H9 (cell line): ENCODE measurements at regions not wholly inside any gene's neighbourhood (a gene's known extent, or its start where the extent isn't known, plus 50 kb on each side); places are given as distances from the start of the nearest gene placed in this dataset.

Experiments
- DNase-seq: peaks from one replicate; pipeline ENCODE4 v3.0.0-alpha.2; 2017
- H2AFZ ChIP-seq: one replicate; pipeline ENCODE4 v1.6.1; 2013; ENCODE audit warnings: mild to moderate bottlenecking, low read length, control low read depth, moderate library complexity
- H2AK5ac ChIP-seq: 2 replicates; pipeline ENCODE4 v1.6.1; 2013; ENCODE audit warnings: low read length, control low read depth, mixed read lengths; ENCODE audit not compliant: insufficient read length
- H2BK120ac ChIP-seq: one replicate; pipeline ENCODE4 v1.6.1; 2013; ENCODE audit warnings: low read depth, mild to moderate bottlenecking, low read length, control low read depth, inconsistent platforms; ENCODE audit not compliant: poor library complexity, severe bottlenecking
- H2BK12ac ChIP-seq: 2 replicates; pipeline ENCODE4 v1.6.1; 2013; ENCODE audit warnings: low read length, control low read depth, mixed read lengths, low read depth; ENCODE audit not compliant: insufficient read length
- H2BK15ac ChIP-seq: 2 replicates; pipeline ENCODE4 v1.6.1; 2013; ENCODE audit warnings: low read depth, low read length, control low read depth
- H2BK20ac ChIP-seq: one replicate; pipeline ENCODE4 v1.6.1; 2013; ENCODE audit warnings: low read depth, mild to moderate bottlenecking, low read length, control low read depth, inconsistent platforms; ENCODE audit not compliant: poor library complexity, severe bottlenecking
- H2BK5ac ChIP-seq: 2 replicates; pipeline ENCODE4 v1.6.1; 2013; ENCODE audit warnings: low read length, control low read depth, mixed read lengths; ENCODE audit not compliant: insufficient read length
- H3K14ac ChIP-seq: 2 replicates; pipeline ENCODE4 v1.6.1; 2013; ENCODE audit warnings: low read length, control low read depth; ENCODE audit not compliant: insufficient read depth
- H3K18ac ChIP-seq: 2 replicates; pipeline ENCODE4 v1.6.1; 2013; ENCODE audit warnings: low read depth, mild to moderate bottlenecking, mixed read lengths, low read length, control low read depth; ENCODE audit not compliant: insufficient read length
- H3K23ac ChIP-seq: 2 replicates; pipeline ENCODE4 v1.6.1; 2013; ENCODE audit warnings: low read length, control low read depth, mixed read lengths, low read depth; ENCODE audit not compliant: insufficient read length
- H3K23me2 ChIP-seq: 2 replicates; pipeline ENCODE4 v1.6.1; 2013; ENCODE audit warnings: low read depth, mild to moderate bottlenecking, mixed read lengths, low read length, control low read depth; ENCODE audit not compliant: insufficient read length, poor library complexity, severe bottlenecking
- H3K27ac ChIP-seq: 2 replicates; pipeline ENCODE4 v1.5.1; 2013; ENCODE audit warnings: low read length, control low read depth, mixed read lengths, low read depth; ENCODE audit not compliant: insufficient read length
- H3K27me3 ChIP-seq: 2 replicates; pipeline ENCODE4 v1.6.1; 2013; ENCODE audit warnings: low read length, control low read depth, inconsistent platforms; ENCODE audit not compliant: insufficient read depth
- H3K4ac ChIP-seq: 2 replicates; pipeline ENCODE4 v1.6.1; 2013; ENCODE audit warnings: low read depth, mild to moderate bottlenecking, control low read depth, inconsistent platforms, low read length, moderate library complexity
- H3K4me1 ChIP-seq: 2 replicates; pipeline ENCODE4 v1.6.1; 2013; ENCODE audit warnings: low read length, control low read depth, inconsistent platforms; ENCODE audit not compliant: insufficient read depth
- H3K4me2 ChIP-seq: 2 replicates; pipeline ENCODE4 v1.6.1; 2013; ENCODE audit warnings: low read length, control low read depth, mixed read lengths; ENCODE audit not compliant: insufficient read length, insufficient read depth
- H3K56ac ChIP-seq: 2 replicates; pipeline ENCODE4 v1.6.1; 2013; ENCODE audit warnings: low read depth, mild to moderate bottlenecking, mixed read lengths, low read length, control low read depth; ENCODE audit not compliant: insufficient read length
- H3K79me1 ChIP-seq: 2 replicates; pipeline ENCODE4 v1.6.1; 2013; ENCODE audit warnings: low read depth, mild to moderate bottlenecking, moderate library complexity, low read length, control low read depth, inconsistent platforms; ENCODE audit not compliant: insufficient read depth, poor library complexity, severe bottlenecking
- H3K79me2 ChIP-seq: 2 replicates; pipeline ENCODE4 v1.6.1; 2013; ENCODE audit warnings: low read length, control low read depth, inconsistent platforms; ENCODE audit not compliant: insufficient read depth
- H3K9ac ChIP-seq: 2 replicates; pipeline ENCODE4 v1.6.1; 2013; ENCODE audit warnings: low read length, control low read depth, mixed read lengths; ENCODE audit not compliant: insufficient read length; ENCODE audit errors: extremely low read depth
- H3K9me3 ChIP-seq: one replicate; pipeline ENCODE4 v1.6.1; 2013; ENCODE audit warnings: low read depth, low read length, inconsistent platforms; ENCODE audit not compliant: control insufficient read depth
- H3T11ph ChIP-seq: one replicate; pipeline ENCODE4 v1.6.1; 2013; ENCODE audit warnings: mild to moderate bottlenecking, low read length, control low read depth, inconsistent platforms
- H4K20me1 ChIP-seq: one replicate; pipeline ENCODE4 v1.6.1; 2013; ENCODE audit not compliant: control insufficient read depth, insufficient read length, insufficient read depth
- H4K5ac ChIP-seq: 2 replicates; pipeline ENCODE4 v1.6.1; 2013; ENCODE audit warnings: low read depth, mild to moderate bottlenecking, mixed read lengths, low read length, control low read depth; ENCODE audit not compliant: insufficient read length
- H4K8ac ChIP-seq: replicated peaks from 2 replicates; pipeline ENCODE4 v1.6.1; 2013; ENCODE audit warnings: low read length, control low read depth, mixed read lengths, low read depth; ENCODE audit not compliant: insufficient read length
- H4K91ac ChIP-seq: 2 replicates; pipeline ENCODE4 v1.6.1; 2013; ENCODE audit warnings: low read depth, mild to moderate bottlenecking, moderate library complexity, mixed read lengths, low read length, control low read depth; ENCODE audit not compliant: insufficient read length
- H3K27ac Mint-ChIP-seq, 3 experiments: 2 replicates in 2 of 3; 3 replicates in 1 of 3; pipeline ENCODE4 v1.8.0; 2020 to 2021; ENCODE audit warnings: mixed read lengths in 3 of 3, mild to moderate bottlenecking in 1 of 3, moderate library complexity in 1 of 3
- H3K27me3 Mint-ChIP-seq: 2 replicates; pipeline ENCODE4 v1.8.0; 2021; ENCODE audit warnings: low read depth, mild to moderate bottlenecking, moderate library complexity, mixed read lengths
- H3K36me3 Mint-ChIP-seq, 3 experiments: 2 replicates in 2 of 3; 3 replicates in 1 of 3; pipeline ENCODE4 v1.8.0; 2020 to 2021; ENCODE audit warnings: low read depth in 3 of 3, mixed read lengths in 3 of 3; ENCODE audit not compliant: insufficient read depth in 1 of 3
- H3K4me1 Mint-ChIP-seq, 2 experiments: 2 replicates each; pipeline ENCODE4 v1.8.0; 2020; ENCODE audit warnings: mixed read lengths in 2 of 2
- H3K4me3 Mint-ChIP-seq, 2 experiments: 2 replicates in 1 of 2; 3 replicates in 1 of 2; pipeline ENCODE4 v1.8.0; 2020 to 2021; ENCODE audit warnings: mild to moderate bottlenecking in 2 of 2, mixed read lengths in 2 of 2, moderate library complexity in 1 of 2
- H3K9me3 Mint-ChIP-seq, 2 experiments: 2 replicates in 1 of 2; 3 replicates in 1 of 2; pipeline ENCODE4 v1.8.0; 2020; ENCODE audit warnings: mild to moderate bottlenecking in 2 of 2, mixed read lengths in 2 of 2, moderate library complexity in 1 of 2
- CTCF ChIP-seq: fragments of 200-600 bp; sonication (generic); conservative IDR thresholded peaks from 3 replicates; pipeline ENCODE4 v1.8.0; 2021; ENCODE audit warnings: antibody characterized with exemption, mild to moderate bottlenecking
- WGBS: extraction: QIAGEN DNeasy Blood & Tissue Kit; methylation state at CpG from one replicate; pipeline ENCODE4 v1.1.7; 2013; ENCODE audit warnings: missing lambda C conversion rate, low lambda C conversion rate, mixed read lengths; ENCODE audit not compliant: insufficient read length; ENCODE audit errors: extremely low coverage; 5-methylcytosine and 5-hydroxymethylcytosine counted together

GRCh38 chr1:59244891-59245290, 52.0 kb upstream of the FGGY start:
- Histone ChIP-seq H2BK15ac (no peak overlapping the region), H3K4me1 (no peaks in the 10 kb centered on the region), H3K56ac (no peak overlapping the region), H3K79me1 (no peaks in the 10 kb centered on the region), H3K9ac (no peak overlapping the region), H2BK5ac (no peak overlapping the region), H3K79me2 (no peaks in the 10 kb centered on the region), H3K4ac (no peak overlapping the region), H2BK20ac (no peak overlapping the region), H3K23me2 (no peaks in the 10 kb centered on the region), H3K4me2 (no peak overlapping the region), H3T11ph (no peak overlapping the region), H4K20me1 (no peaks in the 10 kb centered on the region), H3K14ac (no peak overlapping the region), H4K5ac (no peak overlapping the region), H4K8ac (no peak overlapping the region), H2AFZ (no peak overlapping the region), H3K18ac (no peak overlapping the region), H2BK12ac (no peak overlapping the region), H4K91ac (no peak overlapping the region), H3K9me3 (no peaks in the 10 kb centered on the region), H3K23ac (no peak overlapping the region), H3K27me3 (no peaks in the 10 kb centered on the region), H2AK5ac (no peak overlapping the region), H3K27ac (no peak overlapping the region), H2BK120ac (no peak overlapping the region)
- H3K27ac Mint-ChIP-seq: no peak overlapping the region
- peaks cover 2 to 15% (median 10%) of the 10 kb centered on the region in 3 experiments; a peak in 5 of 7 replicates for H3K36me3 Mint-ChIP-seq
- no peak for DNase-seq
- H3K4me3 Mint-ChIP-seq: no peak overlapping the region
- peaks cover 0 to 4% of the 10 kb centered on the region in 2 experiments; a peak in 1 of 4 replicates for H3K4me1 Mint-ChIP-seq
- peaks cover 16 to 20% of the 10 kb centered on the region in 2 experiments for H3K9me3 Mint-ChIP-seq
- H3K27me3 Mint-ChIP-seq: peaks cover 2% of the 10 kb centered on the region; the same call in 1 of the 2 replicates
- no CpG with 5 or more reads among the region's 1 CpG for WGBS
- TF ChIP-seq CTCF: no peak
